ENCODE measurements at regions not wholly inside any gene's neighbourhood (a gene's known extent, or its start where the extent isn't known, plus 50 kb on each side); places are given as distances from the start of the nearest gene placed in this dataset.
"Not testable (repeated sequence)": the region's sequence is repeated elsewhere in the genome, so short reads cannot be mapped to it uniquely, and the experiment has no call there.

- not testable (repeated sequence) for TF ChIP-seq POLR2AphosphoS5, CTCF (IDR thresholded peaks at IDR 0.05)
Measured at GRCh38 chr1:143799568-143800187, 172.1 kb downstream of the FAM72C start.

Measured in transverse colon (tissue), 4 donors.